ENCODE measurements at regions not wholly inside any gene's neighbourhood (a gene's known extent, or its start where the extent isn't known, plus 50 kb on each side); places are given as distances from the start of the nearest gene placed in this dataset.

GRCh38 chr1:29420202-29420601, 183.9 kb downstream of the PTPRU start:
- no peak overlapping the region for H2AFZ ChIP-seq (ENCODE audit: control insufficient read depth, low read depth, low read length)
- DNase-seq (ENCODE audit: low read depth, low spot score) (no peak), FAIRE-seq (no peak), ATAC-seq (no peak)
- no peaks in the 10 kb centered on the region for H3K4me1 ChIP-seq (ENCODE audit: control insufficient read depth, insufficient read depth, low read length)
- no peak for TF ChIP-seq NKRF (conservative IDR thresholded peaks at IDR 0.05)
- TF ChIP-seq POLR2A (IDR thresholded peaks at IDR 0.05; ENCODE audit: low read depth, low read length), result no peak
- no peak for TF ChIP-seq EP300 (IDR thresholded peaks at IDR 0.05; ENCODE audit: borderline replicate concordance in 1 of 2, control insufficient read depth in 1 of 2, low read depth in 2 of 2, low read length in 2 of 2)
- TF ChIP-seq ZBED1 (IDR thresholded peaks at IDR 0.05; ENCODE audit: borderline replicate concordance), result no peak
- TF ChIP-seq ZSCAN29 (IDR thresholded peaks at IDR 0.05), result no peak
- TF ChIP-seq STAT1 (conservative IDR thresholded peaks at IDR 0.05), result no peak
- TF ChIP-seq ZNF384 (IDR thresholded peaks at IDR 0.05; ENCODE audit: borderline replicate concordance, low read depth, low read length), result no peak
- no peak for TF ChIP-seq KLF5 (IDR thresholded peaks at IDR 0.05; ENCODE audit: partially characterized antibody)
- no peak for TF ChIP-seq CTCF (IDR thresholded peaks at IDR 0.05 in 2 of 3, conservative IDR thresholded peaks at IDR 0.05 in 1 of 3; ENCODE audit: control insufficient read depth in 2 of 3, extremely low read depth in 1 of 3, insufficient read depth in 1 of 3, low read depth in 3 of 3, low read length in 3 of 3)
- TF ChIP-seq SP1 (IDR thresholded peaks at IDR 0.05; ENCODE audit: low read depth, low read length), result no peak
- H3K27ac ChIP-seq (ENCODE audit: control insufficient read depth, insufficient read depth), result no peak overlapping the region
- WGBS (ENCODE audit: insufficient coverage, insufficient replicate concordance, low lambda C conversion rate, missing lambda C conversion rate), result 6% methylated on average over 2 of the region's 2 CpGs
- CTCF ChIA-PET, result no interaction called here
- no peaks in the 10 kb centered on the region for H3K9me3 ChIP-seq (replicated peaks; ENCODE audit: control insufficient read depth, insufficient read depth, low read length)
- no TSS peak for BruUV-seq (replicated peaks)
- H3K4me2 ChIP-seq (ENCODE audit: control insufficient read depth, insufficient read depth), result no peak overlapping the region
- RAD21 ChIA-PET (ENCODE audit: unreplicated experiment), result no interaction called here
- H3K4me3 ChIP-seq, result no peak overlapping the region
- H3K36me3 ChIP-seq (ENCODE audit: control insufficient read depth in 2 of 2, insufficient read depth in 2 of 2, low read length in 1 of 2), result no peaks in the 10 kb centered on the region
- no peak overlapping the region for H3K9ac ChIP-seq (ENCODE audit: control insufficient read depth, insufficient read depth, low read length)
- intact Hi-C loops (cut with micrococcal nuclease; ENCODE audit: unreplicated experiment) (no loop called here), in situ Hi-C loops (cut with MboI) (no loop called here)
- H4K20me1 ChIP-seq (ENCODE audit: control insufficient read depth, insufficient read depth), result no peaks in the 10 kb centered on the region
- no peaks in the 10 kb centered on the region for H3K79me2 ChIP-seq (ENCODE audit: control insufficient read depth, insufficient read depth, low read length)
- no peaks in the 10 kb centered on the region; a peak in 1 of 4 replicates for H3K27me3 ChIP-seq (replicated peaks in 1 of 2; ENCODE audit: control insufficient read depth in 2 of 2, insufficient read depth in 2 of 2, low read length in 1 of 2)
- SMC1A ChIA-PET (ENCODE audit: uncharacterized antibody, unreplicated experiment), result no interaction called here
- POLR2A ChIA-PET, result no interaction called here
